Motor neuron (in vitro differentiated cells): ENCODE measurements at regions not wholly inside any gene's neighbourhood (a gene's known extent, or its start where the extent isn't known, plus 50 kb on each side); places are given as distances from the start of the nearest gene placed in this dataset.

ENCODE experiments used
- ATAC-seq, 8 experiments: fragments of 200-7000 bp; cut with Tn5 transposase; replicated peaks in 6 of 8; 2 replicates each; pipeline ENCODE4 v1.8.0; 2021; ENCODE audit warnings: mild to moderate bottlenecking in 8 of 8, moderate library complexity in 8 of 8
- H3K27ac ChIP-seq, 2 donors: fragments of 250-450 bp; sonication (Bioruptor Pico); 2 replicates each; pipeline ENCODE4 v1.9.0; 2021; ENCODE audit warnings: antibody characterized with exemption in 2 of 2, mild to moderate bottlenecking in 2 of 2, moderate library complexity in 1 of 2
- H3K4me1 ChIP-seq, 2 donors: fragments of 250-450 bp; sonication (Bioruptor Pico); replicated peaks in 1 of 2; 2 replicates each; pipeline ENCODE4 v1.6.1; 2021; ENCODE audit warnings: antibody characterized with exemption in 2 of 2, mild to moderate bottlenecking in 2 of 2, moderate library complexity in 1 of 2
- H3K4me3 ChIP-seq, 5 donors: fragments of 250-450 bp; sonication (Bioruptor Pico); 2 replicates each; pipeline ENCODE4 v1.9.0; 2021; ENCODE audit warnings: antibody characterized with exemption in 5 of 5, mild to moderate bottlenecking in 5 of 5, moderate library complexity in 4 of 5
- WGBS, 10 experiments: fragments of 450-650 bp; shearing (Covaris generic); methylation state at CpG; one replicate each; pipeline ENCODE4 v1.0.0; 2022; 5-methylcytosine and 5-hydroxymethylcytosine counted together
- in situ Hi-C, 9 experiments: fragments of 400-800 bp; cut with MboI; loops; one replicate each; pipeline ENCODE4 v1.15.0; 2021; ENCODE audit warnings: low sequenced_read_pairs in 9 of 9, low pct_unique_long_range_greater_than_20kb in 2 of 9; ENCODE audit not compliant: unreplicated experiment in 9 of 9

DNA sequence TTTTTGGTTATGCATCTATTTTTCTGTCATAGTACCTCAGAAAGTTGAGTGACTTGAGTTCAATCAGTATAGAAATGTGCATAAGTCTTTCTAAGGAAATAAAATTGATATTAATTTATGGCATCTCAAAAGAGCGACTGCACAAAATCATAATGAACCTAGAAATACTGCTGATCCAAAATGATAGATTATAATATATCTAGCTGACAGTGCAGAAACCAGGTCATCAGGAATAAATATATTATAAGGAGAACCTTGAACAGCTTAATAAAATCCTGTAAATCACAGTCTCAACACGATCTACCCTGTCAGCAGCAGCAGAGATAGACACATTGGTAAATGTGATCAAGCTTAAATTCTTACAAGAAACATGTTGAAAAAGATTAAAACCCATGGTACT is 1106.6 kb upstream of the CDH18 start:
- WGBS, 10 experiments, result 0 to 89% (median 54%) methylated on average over 1 to 2 of the region's 2 CpGs
- in situ Hi-C loops, result no loop called here
- ATAC-seq, result no peak
- Histone ChIP-seq H3K27ac (no peak overlapping the region), H3K4me1 (no peaks in the 10 kb centered on the region), H3K4me3 (no peak overlapping the region)

DNA sequence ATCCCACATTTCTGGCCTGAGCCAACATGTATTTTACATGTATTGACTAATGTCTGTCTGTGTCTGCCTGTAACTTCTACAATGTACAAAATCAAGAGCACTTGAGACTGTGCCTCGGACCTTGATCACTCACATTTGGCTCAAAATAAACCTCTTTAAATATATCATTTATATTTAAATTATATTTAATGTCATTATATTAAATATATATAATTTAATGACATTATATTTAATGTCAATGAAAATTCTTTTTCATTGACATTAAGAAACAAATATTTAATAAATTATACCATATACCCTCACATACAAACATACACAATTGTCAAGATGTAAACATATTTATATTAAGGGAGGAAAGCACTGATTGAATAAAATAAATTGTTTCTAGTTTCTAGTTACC is 1099.8 kb upstream of the CDH18 start:
- in situ Hi-C loops, result no loop called here
- no peak overlapping the region for H3K4me3 ChIP-seq
- no peak overlapping the region for H3K27ac ChIP-seq
- 14 to 100% (median 80%) methylated on average over 1 of the region's 1 CpG; no CpG with 5 or more reads in 3 of the 10 experiments for WGBS, 10 experiments
- no peaks in the 10 kb centered on the region for H3K4me1 ChIP-seq
- no peak for ATAC-seq

DNA sequence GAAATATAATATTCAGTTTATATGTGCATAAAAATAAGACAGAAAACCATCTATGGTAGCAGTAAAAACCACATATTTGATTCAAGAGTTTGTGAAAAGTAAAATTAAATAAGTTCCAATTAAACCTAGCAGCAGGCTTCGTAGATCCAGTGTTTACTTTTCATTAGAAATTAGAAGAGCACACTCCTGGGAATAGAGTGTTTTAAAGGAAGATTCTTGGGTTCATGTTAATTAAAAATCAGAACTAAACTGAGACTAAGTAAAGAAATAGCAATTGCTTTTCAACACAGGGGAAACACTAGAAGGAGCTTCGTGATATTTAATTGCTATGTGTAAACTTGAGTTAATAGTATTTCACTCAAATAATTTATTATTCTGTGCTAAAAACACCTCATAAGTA is 1097.8 kb upstream of the CDH18 start:
- Histone ChIP-seq H3K27ac (no peak overlapping the region), H3K4me1 (no peaks in the 10 kb centered on the region), H3K4me3 (no peak overlapping the region)
- ATAC-seq, result no peak
- WGBS, 10 experiments, result 0 to 100% (median 42%) methylated on average over 2 of the region's 2 CpGs; no CpG with 5 or more reads in 3 of the 10 experiments
- in situ Hi-C loops, result no loop called here

DNA sequence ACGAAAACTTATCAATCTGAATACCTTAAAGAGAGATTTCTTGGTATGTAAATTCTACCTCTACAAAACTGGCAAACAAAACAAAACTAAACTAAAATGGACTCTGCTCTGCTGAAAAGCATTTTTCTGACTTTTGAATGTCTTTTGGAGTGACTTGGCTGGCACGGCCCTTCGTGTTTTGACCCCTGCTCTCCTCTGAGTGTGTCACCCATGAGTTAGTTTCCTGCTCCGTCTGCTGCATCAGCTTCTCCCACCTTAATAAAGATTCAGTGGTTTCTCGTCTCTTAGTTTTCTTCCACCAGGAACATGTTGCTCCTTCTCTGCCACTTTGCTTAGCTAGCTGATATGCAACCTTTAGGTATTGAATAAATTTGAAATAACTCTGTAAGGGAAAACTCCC is 1084.0 kb upstream of the CDH18 start:
- no peaks in the 10 kb centered on the region for H3K4me1 ChIP-seq
- ATAC-seq, result no peak
- no peak overlapping the region for H3K4me3 ChIP-seq
- in situ Hi-C loops, result no loop called here
- no peak overlapping the region for H3K27ac ChIP-seq
- WGBS, 10 experiments, result 26 to 98% (median 89%) methylated on average over 1 to 5 of the region's 5 CpGs; no CpG with 5 or more reads in 2 of the 10 experiments

DNA sequence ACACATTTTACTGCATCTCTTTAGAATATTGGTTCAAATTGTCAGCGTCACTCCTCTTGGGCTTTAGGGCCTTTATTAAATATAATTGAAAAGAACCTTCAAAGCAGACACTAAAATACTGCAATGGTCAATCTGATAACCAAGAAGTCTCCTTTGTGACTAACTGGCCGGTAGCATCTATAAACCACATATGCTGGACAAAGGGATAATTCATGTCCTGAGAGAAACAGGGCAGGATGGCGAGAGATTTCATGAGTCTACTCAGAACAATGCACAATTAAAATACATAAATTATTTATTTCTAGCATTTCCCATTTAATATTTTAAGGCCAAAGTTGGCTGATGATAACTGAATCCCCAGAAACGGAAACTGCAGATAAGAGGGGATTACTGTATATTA is 1083.4 kb upstream of the CDH18 start:
- Histone ChIP-seq H3K4me3 (no peak overlapping the region), H3K27ac (no peak overlapping the region), H3K4me1 (no peaks in the 10 kb centered on the region)
- in situ Hi-C loops, result no loop called here
- no peak for ATAC-seq
- 0 to 100% (median 74%) methylated on average over 2 to 4 of the region's 4 CpGs for WGBS, 10 experiments

DNA sequence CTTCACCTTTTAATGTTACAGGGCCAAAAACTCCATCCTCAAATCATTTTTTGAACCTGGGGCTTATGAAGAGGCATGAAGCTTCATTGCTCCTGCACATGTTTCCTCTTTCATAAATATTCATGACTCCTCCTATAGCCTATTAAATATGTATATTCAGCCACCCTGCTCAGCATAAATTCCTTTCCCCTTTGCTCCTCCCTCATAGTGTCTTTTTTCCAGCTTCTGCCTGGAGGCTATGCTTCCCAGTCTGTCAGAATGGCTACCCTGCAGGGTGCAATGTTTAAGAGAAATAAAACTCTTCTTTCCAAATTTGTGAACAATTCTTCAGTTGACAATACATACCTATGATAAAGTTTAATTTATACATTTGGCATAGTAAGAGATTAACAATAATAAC is 1082.9 kb upstream of the CDH18 start:
- H3K27ac ChIP-seq, result no peak overlapping the region
- H3K4me1 ChIP-seq, result no peaks in the 10 kb centered on the region
- no peak overlapping the region for H3K4me3 ChIP-seq
- peak in 3 of 8 experiments; percentile 71 to 99 (median 97) for ATAC-seq
- in situ Hi-C loops, result no loop called here

DNA sequence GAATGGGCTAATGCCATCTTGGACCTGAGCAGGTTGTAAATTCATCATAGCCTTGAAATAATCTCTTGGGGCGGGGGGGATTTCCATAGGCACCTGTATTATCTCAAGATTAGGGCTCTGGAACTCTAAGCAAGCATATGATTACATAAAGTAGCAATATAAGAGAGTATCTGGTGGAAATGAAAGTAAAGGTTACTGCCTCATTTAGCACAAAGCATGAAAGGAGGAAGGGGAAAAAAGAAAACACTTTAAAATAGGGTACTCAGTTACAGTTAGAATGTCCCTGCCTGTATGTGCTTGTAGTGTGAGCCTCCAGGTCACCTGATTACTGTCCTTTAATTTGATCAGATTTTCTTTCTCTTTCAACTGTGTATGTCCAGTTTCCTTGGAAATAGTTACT is 1079.7 kb upstream of the CDH18 start:
- H3K4me1 ChIP-seq, result no peaks in the 10 kb centered on the region
- no peak for ATAC-seq
- 0 to 83% (median 20%) methylated on average over 1 of the region's 1 CpG; no CpG with 5 or more reads in 5 of the 10 experiments for WGBS, 10 experiments
- in situ Hi-C loops, result no loop called here
- H3K27ac ChIP-seq, result no peak overlapping the region
- H3K4me3 ChIP-seq, result no peak overlapping the region

DNA sequence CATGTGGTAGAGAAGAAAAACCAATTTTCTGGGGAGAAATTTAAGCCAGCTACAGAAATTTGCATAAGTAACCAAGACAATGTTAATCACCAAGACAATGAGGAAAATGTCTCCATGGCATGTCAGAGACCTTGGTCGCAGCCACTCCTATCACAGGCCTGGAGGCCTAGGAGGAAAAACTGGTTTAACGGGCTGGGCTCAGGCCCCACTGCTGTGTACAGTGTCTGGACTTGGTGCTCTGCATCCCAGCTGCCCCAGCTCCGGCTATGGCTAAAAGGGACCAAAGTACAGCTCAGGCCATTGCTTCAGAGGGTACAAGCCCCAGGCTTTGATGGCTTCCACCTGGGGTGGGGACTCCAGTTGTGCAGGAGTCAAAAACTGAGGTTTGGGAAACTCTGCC is 1075.1 kb upstream of the CDH18 start:
- no peak for ATAC-seq
- in situ Hi-C loops, result no loop called here
- WGBS, 10 experiments, result 37 to 100% (median 81%) methylated on average over 1 to 3 of the region's 3 CpGs; no CpG with 5 or more reads in 5 of the 10 experiments
- Histone ChIP-seq H3K27ac (no peak overlapping the region), H3K4me1 (no peaks in the 10 kb centered on the region), H3K4me3 (no peak overlapping the region)

- 15 to 98% (median 77%) methylated on average over 1 to 5 of the region's 5 CpGs; no CpG with 5 or more reads in 2 of the 10 experiments for WGBS, 10 experiments
- in situ Hi-C loops, result no loop called here
- ATAC-seq, result no peak
- Histone ChIP-seq H3K4me3 (no peak overlapping the region), H3K4me1 (peaks cover 0 to 4% of the 10 kb centered on the region in 2 donors), H3K27ac (no peak overlapping the region)
These were observed 1070.3 kb upstream of the CDH18 start for GRCh38 chr5:21058289-21058688.

DNA sequence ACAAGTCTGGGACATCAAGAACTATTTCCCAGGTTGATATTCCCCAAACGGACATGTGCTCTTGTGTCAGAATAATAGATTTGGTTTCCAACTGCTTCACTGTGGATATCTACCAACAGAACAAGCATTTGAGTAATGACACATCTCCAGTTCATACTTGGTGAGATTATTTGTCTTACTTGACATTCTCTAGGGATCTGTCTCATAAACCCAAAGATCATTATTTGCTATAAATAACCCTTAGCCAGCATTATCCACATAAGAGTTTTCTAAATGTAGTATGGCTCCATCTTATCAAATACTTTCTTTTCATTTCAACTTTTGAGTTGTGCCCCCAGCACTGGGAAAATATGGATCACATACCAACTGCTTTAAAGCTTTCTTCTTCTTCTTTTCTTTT is 1063.9 kb upstream of the CDH18 start:
- no peak overlapping the region for H3K4me3 ChIP-seq
- in situ Hi-C loops, result no loop called here
- H3K27ac ChIP-seq, result no peak overlapping the region
- ATAC-seq, result peak in 2 of 8 experiments; percentile 53 to 57
- no peaks in the 10 kb centered on the region for H3K4me1 ChIP-seq
- WGBS, 10 experiments, result 44 to 100% (median 74%) methylated on average over 1 of the region's 1 CpG; no CpG with 5 or more reads in 4 of the 10 experiments

GRCh38 chr5:21049901-21050300 is 1061.9 kb upstream of the CDH18 start:
- in situ Hi-C loops, result no loop called here
- WGBS, 10 experiments, result 0 to 100% (median 78%) methylated on average over 1 to 2 of the region's 2 CpGs; no CpG with 5 or more reads in 2 of the 10 experiments
- H3K4me3 ChIP-seq, result no peak overlapping the region
- ATAC-seq, result no peak
- no peaks in the 10 kb centered on the region for H3K4me1 ChIP-seq
- no peak overlapping the region for H3K27ac ChIP-seq

- Histone ChIP-seq H3K27ac (no peak overlapping the region), H3K4me3 (no peak overlapping the region), H3K4me1 (no peaks in the 10 kb centered on the region)
- ATAC-seq, result no peak
- 0 to 87% (median 77%) methylated on average over 2 to 4 of the region's 4 CpGs; no CpG with 5 or more reads in 1 of the 10 experiments for WGBS, 10 experiments
- in situ Hi-C loops, result no loop called here
These were observed 1043.0 kb upstream of the CDH18 start for GRCh38 chr5:21030981-21031380.

DNA sequence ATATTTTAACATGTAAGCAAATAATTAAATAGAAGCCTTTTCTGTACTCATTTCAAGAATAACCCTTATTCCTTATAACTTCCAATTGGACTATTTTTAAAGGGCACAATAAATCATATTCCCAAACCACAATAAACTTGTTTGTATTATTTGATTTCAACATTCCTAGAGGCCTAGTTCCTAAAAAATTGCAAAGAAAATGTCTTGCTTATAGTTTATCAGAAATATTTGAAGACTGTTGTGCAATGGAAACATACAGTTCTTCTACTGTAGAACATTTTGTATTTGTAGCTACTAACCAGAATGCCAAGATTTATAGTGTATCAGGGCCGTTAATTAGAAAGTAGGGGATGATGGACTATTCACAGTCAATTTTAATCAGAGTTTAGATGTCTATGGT is 1037.0 kb upstream of the CDH18 start:
- no peak overlapping the region for H3K4me3 ChIP-seq
- no peaks in the 10 kb centered on the region for H3K4me1 ChIP-seq
- WGBS, 10 experiments, result 0 to 100% (median 77%) methylated on average over 1 of the region's 1 CpG; no CpG with 5 or more reads in 2 of the 10 experiments
- no peak overlapping the region for H3K27ac ChIP-seq
- in situ Hi-C loops, result no loop called here
- ATAC-seq, result no peak

GRCh38 chr5:21013237-21013636 is 1025.2 kb upstream of the CDH18 start:
- peak in 4 of 8 experiments; percentile 32 to 86 (median 65) for ATAC-seq
- in situ Hi-C loops, result no loop called here
- Histone ChIP-seq H3K4me3 (no peak overlapping the region), H3K4me1 (no peaks in the 10 kb centered on the region), H3K27ac (no peak overlapping the region)
- 0 to 100% (median 50%) methylated on average over 1 to 2 of the region's 2 CpGs for WGBS, 10 experiments
